ENCODE measurements at regions not wholly inside any gene's neighbourhood (a gene's known extent, or its start where the extent isn't known, plus 50 kb on each side); places are given as distances from the start of the nearest gene placed in this dataset.

GRCh38 chr1:227434808-227435444 lies 116.6 kb upstream of the CDC42BPA start:
- TF ChIP-seq, protein P1, sequence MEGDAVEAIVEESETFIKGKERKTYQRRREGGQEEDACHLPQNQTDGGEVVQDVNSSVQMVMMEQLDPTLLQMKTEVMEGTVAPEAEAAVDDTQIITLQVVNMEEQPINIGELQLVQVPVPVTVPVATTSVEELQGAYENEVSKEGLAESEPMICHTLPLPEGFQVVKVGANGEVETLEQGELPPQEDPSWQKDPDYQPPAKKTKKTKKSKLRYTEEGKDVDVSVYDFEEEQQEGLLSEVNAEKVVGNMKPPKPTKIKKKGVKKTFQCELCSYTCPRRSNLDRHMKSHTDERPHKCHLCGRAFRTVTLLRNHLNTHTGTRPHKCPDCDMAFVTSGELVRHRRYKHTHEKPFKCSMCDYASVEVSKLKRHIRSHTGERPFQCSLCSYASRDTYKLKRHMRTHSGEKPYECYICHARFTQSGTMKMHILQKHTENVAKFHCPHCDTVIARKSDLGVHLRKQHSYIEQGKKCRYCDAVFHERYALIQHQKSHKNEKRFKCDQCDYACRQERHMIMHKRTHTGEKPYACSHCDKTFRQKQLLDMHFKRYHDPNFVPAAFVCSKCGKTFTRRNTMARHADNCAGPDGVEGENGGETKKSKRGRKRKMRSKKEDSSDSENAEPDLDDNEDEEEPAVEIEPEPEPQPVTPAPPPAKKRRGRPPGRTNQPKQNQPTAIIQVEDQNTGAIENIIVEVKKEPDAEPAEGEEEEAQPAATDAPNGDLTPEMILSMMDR (IDR thresholded peaks at IDR 0.05; ENCODE audit: low read depth, low read length): no peak
- TF ChIP-seq, protein P2, sequence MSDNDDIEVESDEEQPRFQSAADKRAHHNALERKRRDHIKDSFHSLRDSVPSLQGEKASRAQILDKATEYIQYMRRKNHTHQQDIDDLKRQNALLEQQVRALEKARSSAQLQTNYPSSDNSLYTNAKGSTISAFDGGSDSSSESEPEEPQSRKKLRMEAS (IDR thresholded peaks at IDR 0.05; ENCODE audit: low read depth, low read length): no peak

Measured in NB4 (cell line).